HL-60 (cell line): ENCODE measurements at regions not wholly inside any gene's neighbourhood (a gene's known extent, or its start where the extent isn't known, plus 50 kb on each side); places are given as distances from the start of the nearest gene placed in this dataset.

Experiments
- DNase-seq, 2 experiments: peaks; one replicate each; pipeline ENCODE4 v3.0.0-alpha.2; 2010 to 2020; ENCODE audit warnings: low read depth in 1 of 2, low spot score in 1 of 2
- H3K27ac ChIP-seq: fragments of 250-450 bp; sonication (Bioruptor Pico); replicated peaks from 2 replicates; pipeline ENCODE4 v1.5.1; 2020; ENCODE audit warnings: mild to moderate bottlenecking, moderate library complexity
- H3K27me3 ChIP-seq: fragments of 250-450 bp; sonication (Bioruptor Pico); 2 replicates; pipeline ENCODE4 v1.5.1; 2021; ENCODE audit warnings: mild to moderate bottlenecking, moderate library complexity; ENCODE audit not compliant: insufficient read depth, poor library complexity, severe bottlenecking
- H3K4me3 ChIP-seq: replicated peaks from 2 replicates; pipeline ENCODE4 v1.5.1; 2011; ENCODE audit warnings: mild to moderate bottlenecking, control low read depth, low read length; ENCODE audit not compliant: insufficient read depth
- GABPA ChIP-seq: IDR thresholded peaks from 2 replicates; pipeline ENCODE4 v1.6.1; 2012; ENCODE audit warnings: low read depth
- POLR2AphosphoS5 ChIP-seq: IDR thresholded peaks from 2 replicates; pipeline ENCODE4 v1.6.1; 2012; ENCODE audit warnings: low read depth
- SPI1 ChIP-seq: IDR thresholded peaks from 2 replicates; pipeline ENCODE4 v1.6.1; 2012; ENCODE audit warnings: low read depth, mild to moderate bottlenecking, borderline replicate concordance
- TF ChIP-seq, protein P1 (sequence below): IDR thresholded peaks from one replicate; pipeline ENCODE4 v1.5.1; 2011; ENCODE audit warnings: low read length, control low read depth, inconsistent platforms; ENCODE audit not compliant: insufficient read depth
- TF ChIP-seq, protein P2 (sequence below): IDR thresholded peaks from 2 replicates; pipeline ENCODE4 v1.6.1; 2012; ENCODE audit warnings: low read depth; ENCODE audit not compliant: insufficient replicate concordance

DNA sequence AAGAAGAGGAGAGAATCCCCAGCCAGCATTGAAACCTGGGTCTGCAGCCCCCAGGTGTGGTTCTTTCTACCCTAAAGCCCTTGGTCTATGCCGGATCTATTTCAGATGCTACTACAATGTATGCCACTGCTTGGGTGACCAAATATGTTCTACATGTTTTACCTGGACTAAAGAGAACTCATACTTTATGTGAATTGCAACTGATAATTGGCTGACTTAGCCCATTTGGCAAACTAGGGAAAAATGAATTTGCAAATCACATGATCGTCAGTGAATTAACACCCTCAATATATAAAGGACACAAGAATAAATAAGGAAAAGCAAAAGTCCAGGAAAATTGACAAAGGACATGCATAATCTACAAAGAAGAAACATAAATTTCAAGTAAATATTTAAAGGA lies 308.8 kb upstream of the IRX2 start:
- Histone ChIP-seq H3K4me3 (no peak overlapping the region), H3K27me3 (no peaks in the 10 kb centered on the region), H3K27ac (no peak overlapping the region)
- no peak for DNase-seq
- no peak for TF ChIP-seq SPI1
- no peak for TF ChIP-seq GABPA
- TF ChIP-seq, protein P1, sequence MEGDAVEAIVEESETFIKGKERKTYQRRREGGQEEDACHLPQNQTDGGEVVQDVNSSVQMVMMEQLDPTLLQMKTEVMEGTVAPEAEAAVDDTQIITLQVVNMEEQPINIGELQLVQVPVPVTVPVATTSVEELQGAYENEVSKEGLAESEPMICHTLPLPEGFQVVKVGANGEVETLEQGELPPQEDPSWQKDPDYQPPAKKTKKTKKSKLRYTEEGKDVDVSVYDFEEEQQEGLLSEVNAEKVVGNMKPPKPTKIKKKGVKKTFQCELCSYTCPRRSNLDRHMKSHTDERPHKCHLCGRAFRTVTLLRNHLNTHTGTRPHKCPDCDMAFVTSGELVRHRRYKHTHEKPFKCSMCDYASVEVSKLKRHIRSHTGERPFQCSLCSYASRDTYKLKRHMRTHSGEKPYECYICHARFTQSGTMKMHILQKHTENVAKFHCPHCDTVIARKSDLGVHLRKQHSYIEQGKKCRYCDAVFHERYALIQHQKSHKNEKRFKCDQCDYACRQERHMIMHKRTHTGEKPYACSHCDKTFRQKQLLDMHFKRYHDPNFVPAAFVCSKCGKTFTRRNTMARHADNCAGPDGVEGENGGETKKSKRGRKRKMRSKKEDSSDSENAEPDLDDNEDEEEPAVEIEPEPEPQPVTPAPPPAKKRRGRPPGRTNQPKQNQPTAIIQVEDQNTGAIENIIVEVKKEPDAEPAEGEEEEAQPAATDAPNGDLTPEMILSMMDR, result no peak
- TF ChIP-seq POLR2AphosphoS5, result no peak
- TF ChIP-seq, protein P2, sequence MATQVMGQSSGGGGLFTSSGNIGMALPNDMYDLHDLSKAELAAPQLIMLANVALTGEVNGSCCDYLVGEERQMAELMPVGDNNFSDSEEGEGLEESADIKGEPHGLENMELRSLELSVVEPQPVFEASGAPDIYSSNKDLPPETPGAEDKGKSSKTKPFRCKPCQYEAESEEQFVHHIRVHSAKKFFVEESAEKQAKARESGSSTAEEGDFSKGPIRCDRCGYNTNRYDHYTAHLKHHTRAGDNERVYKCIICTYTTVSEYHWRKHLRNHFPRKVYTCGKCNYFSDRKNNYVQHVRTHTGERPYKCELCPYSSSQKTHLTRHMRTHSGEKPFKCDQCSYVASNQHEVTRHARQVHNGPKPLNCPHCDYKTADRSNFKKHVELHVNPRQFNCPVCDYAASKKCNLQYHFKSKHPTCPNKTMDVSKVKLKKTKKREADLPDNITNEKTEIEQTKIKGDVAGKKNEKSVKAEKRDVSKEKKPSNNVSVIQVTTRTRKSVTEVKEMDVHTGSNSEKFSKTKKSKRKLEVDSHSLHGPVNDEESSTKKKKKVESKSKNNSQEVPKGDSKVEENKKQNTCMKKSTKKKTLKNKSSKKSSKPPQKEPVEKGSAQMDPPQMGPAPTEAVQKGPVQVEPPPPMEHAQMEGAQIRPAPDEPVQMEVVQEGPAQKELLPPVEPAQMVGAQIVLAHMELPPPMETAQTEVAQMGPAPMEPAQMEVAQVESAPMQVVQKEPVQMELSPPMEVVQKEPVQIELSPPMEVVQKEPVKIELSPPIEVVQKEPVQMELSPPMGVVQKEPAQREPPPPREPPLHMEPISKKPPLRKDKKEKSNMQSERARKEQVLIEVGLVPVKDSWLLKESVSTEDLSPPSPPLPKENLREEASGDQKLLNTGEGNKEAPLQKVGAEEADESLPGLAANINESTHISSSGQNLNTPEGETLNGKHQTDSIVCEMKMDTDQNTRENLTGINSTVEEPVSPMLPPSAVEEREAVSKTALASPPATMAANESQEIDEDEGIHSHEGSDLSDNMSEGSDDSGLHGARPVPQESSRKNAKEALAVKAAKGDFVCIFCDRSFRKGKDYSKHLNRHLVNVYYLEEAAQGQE, result no peak

DNA sequence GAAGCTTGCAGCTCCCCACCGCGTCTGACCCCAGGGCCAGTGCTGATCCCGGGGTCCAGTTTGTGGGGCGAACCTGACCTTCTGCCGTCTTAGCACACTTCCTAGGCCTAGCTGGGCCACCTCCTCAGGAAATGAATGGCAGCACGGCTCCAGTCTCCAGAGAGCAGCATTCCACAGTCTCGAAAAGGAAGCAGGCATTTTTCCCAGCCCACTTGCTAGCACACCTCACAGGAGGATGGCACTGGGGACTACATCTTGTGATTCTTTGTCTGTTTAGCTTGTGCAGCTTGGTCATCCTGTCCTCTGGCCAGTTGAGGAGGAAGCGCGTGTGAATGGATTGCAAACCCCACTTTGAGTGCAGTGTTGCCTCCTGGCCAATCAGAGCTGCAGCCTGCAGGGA lies 308.0 kb upstream of the IRX2 start:
- Histone ChIP-seq H3K4me3 (no peak overlapping the region), H3K27me3 (no peaks in the 10 kb centered on the region), H3K27ac (no peak overlapping the region)
- TF ChIP-seq, protein P1, result no peak
- TF ChIP-seq, protein P2, result no peak
- TF ChIP-seq POLR2AphosphoS5 (no peak), SPI1 (no peak), GABPA (no peak)
- DNase-seq, result no peak

DNA sequence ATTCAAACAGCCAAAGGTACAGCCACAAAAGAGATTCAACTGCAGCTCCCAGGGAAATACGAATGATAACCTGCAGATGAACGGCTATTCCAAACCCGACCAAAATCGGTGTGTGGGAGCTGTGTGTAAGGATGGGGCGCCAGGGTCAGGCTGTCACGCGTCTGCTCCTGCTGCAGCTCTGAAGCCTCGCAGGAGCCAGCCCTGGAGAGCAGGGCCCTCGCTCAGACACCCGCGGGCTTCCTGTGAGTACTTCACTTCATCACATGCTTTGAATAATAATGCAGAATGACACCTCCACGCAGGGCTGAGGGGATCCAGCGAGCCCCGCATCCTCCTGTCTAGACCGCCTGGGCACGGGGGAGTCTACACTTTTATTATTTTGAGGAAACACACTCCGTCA lies 307.5 kb upstream of the IRX2 start:
- Histone ChIP-seq H3K27me3 (no peaks in the 10 kb centered on the region), H3K27ac (no peak overlapping the region), H3K4me3 (no peak overlapping the region)
- DNase-seq, result no peak
- TF ChIP-seq, protein P1, result no peak
- no peak for TF ChIP-seq SPI1
- TF ChIP-seq, protein P2, result no peak
- no peak for TF ChIP-seq POLR2AphosphoS5
- no peak for TF ChIP-seq GABPA
